HG02885 (cell line): ENCODE measurements at regions not wholly inside any gene's neighbourhood (a gene's known extent, or its start where the extent isn't known, plus 50 kb on each side); places are given as distances from the start of the nearest gene placed in this dataset.

Experiments used
- ATAC-seq: cut with Tn5 transposase; IDR thresholded peaks from one replicate; pipeline ENCODE4 v1.9.1; 2021; ENCODE audit warnings: mild to moderate bottlenecking; ENCODE audit not compliant: unreplicated experiment, poor library complexity

- no peak for ATAC-seq
Measured at GRCh38 chr12:87796961-87797516, 232.2 kb downstream of the C12orf50 start.

DNA sequence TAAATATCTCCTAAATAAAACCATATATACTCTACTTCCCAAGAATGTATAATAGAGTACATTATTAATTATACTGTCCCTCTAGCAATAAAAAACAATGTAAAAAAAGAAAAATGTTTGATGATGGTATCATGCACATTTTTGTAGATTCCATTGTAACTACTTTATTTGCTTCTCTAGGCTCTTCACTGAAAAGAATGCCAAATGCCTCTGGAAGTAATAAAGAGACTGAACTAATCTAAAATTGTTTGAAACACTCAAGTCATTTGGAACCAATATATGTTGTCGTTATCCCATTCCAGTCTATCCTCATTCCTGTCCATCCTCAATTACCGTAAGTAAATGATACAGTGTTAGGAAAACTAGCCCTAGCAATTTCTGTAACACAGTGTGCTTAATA is 233.6 kb downstream of the C12orf50 start:
- no peak for ATAC-seq

GRCh38 chr12:87794854-87795253 is 234.3 kb downstream of the C12orf50 start:
- ATAC-seq, result no peak

GRCh38 chr12:87793131-87793530 is 236.1 kb downstream of the C12orf50 start:
- ATAC-seq, result no peak

DNA sequence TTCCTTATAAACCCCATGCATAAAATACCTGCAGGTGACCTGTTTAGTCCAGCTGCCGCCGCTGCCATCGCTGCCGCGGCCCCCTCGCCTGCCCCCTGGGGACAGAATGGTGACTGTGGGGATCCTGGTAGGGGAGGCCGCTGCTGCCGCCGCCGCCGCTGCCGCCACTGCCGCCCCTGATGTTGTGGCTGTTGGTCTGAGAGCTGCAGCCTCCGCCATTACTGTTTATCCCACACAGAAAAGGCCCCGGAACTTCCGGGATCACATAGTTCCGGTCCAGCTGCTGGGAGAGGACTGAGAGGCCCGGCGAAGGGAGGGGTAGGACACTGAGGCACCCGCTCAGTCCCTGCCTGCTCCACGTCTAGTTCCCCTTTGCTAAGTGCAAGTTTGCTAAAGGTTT is 244.9 kb downstream of the C12orf50 start:
- ATAC-seq, result no peak

DNA sequence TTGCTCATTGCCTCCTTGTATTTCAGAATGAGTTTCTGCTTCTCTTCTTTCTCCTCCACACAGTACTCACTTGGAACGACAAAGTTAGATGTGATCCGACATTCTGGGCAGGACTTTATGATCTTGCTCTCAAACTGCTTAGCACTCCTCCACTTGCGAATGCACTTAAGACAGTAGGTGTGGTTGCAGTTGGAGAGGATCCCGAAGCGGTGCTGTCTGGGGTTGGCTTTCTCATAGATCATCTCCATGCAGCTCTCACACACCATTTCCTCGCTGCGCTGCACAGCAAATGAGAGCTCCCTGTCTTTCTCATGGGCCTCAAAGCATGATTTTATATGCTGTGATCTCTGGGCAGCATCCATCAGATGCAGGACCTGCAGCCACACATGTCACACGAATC is 245.7 kb downstream of the C12orf50 start:
- no peak for ATAC-seq

GRCh38 chr12:87782838-87783237 is 246.4 kb downstream of the C12orf50 start:
- ATAC-seq, result no peak

DNA sequence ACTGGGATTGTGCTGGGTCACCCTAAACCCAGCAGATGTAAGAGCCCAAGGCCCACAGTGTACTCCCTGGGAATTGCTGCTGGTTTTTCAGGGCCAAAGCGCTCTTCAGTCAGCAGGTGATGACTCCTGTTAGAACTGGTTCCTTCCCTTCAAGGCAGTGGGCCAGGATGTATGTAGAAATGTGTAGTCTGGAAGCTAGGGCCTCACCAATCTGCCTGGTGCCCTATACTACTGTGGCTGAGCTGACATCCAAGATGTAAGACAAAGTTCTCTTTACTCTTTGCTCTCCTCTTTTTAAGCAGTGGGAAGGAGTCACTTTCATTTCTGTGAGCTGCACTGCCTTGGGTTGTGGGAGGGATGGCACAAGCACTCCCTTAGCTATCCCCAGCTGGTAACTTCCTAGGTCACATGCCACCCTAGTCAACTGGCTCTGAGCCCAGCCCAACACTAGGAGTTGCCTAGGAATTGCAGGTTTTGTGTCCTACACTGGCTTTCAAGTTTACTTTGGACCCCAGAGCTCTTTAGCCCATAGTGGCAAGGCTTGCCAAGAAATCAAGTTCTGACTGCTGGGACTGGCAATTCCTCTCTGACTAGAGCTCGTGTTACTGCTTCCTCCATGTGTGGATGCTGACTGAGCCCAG is 249.2 kb downstream of the C12orf50 start:
- ATAC-seq, result no peak

DNA sequence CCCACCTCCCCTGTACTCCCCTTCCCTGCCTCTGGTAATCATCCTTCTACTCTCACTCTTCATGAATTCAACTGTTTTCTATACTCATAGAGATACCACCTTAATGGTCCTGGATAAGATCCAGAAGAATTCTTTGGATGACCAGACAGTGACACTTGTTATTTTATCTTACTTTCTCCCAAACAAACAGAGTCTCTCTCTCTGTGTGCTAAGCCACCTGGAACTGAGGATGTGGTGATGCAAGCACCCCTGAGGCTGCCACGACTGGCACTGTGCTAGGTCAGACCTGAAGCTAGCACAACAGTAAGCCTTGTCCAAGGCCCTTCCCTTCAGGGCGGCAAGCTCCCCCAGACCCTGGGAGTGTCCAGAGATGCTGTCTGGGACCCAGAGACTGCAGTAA is 250.2 kb downstream of the C12orf50 start:
- ATAC-seq, result no peak

DNA sequence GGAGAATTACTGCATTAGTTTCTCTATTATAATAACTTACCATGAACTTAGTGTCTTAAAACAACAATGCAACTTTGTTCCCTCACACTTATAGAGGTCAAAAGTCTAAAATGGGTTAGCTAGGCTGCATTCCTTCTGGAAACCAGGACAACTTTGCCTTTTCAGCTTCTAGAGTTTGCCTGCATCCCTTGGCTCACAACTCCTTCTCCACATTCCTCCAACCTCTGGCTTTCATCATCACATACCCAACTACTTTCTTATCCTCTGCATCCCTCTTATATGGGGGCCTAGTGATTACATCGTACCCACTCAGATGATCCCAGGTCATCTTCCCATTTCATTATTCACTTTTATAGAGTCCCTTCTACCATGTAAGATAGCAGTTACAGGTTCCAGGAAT is 251.1 kb downstream of the C12orf50 start:
- no peak for ATAC-seq

DNA sequence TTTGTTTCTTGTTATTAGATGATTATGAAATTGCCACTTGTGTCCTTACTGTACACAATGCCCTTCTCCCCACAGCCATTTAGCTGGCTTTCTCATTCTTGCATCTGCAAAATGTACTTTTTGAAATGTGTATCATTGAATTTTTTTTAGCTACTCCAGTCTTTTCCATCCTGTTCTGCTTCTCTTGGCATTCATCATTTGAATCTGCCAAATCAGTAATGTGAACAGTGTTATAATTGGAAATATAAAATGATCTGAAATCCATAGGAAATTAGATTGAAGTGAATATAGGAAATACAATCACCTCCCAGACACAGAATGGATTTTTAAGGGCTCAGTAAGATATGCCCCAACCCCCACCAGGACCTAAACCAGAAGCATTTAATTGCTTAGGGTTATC is 253.4 kb downstream of the C12orf50 start:
- no peak for ATAC-seq

- ATAC-seq, result no peak
Measured at GRCh38 chr12:87775051-87775450, 254.2 kb downstream of the C12orf50 start.

GRCh38 chr12:87772401-87772800 is 256.8 kb downstream of the C12orf50 start:
- no peak for ATAC-seq

- no peak for ATAC-seq
Measured at GRCh38 chr12:87768501-87769287, 260.5 kb downstream of the C12orf50 start.

- ATAC-seq, result no peak
Measured at GRCh38 chr12:87766044-87766443, 263.2 kb downstream of the C12orf50 start.

- ATAC-seq, result no peak
Measured at GRCh38 chr12:87760943-87761342, 268.3 kb downstream of the C12orf50 start.

GRCh38 chr12:87758271-87758670 is 270.9 kb downstream of the C12orf50 start:
- no peak for ATAC-seq

GRCh38 chr12:87756721-87757120 is 272.5 kb downstream of the C12orf50 start:
- ATAC-seq, result no peak

GRCh38 chr12:87756111-87756510 is 273.1 kb downstream of the C12orf50 start:
- no peak for ATAC-seq

- ATAC-seq, result no peak
Measured at GRCh38 chr12:87728931-87729593, 300.1 kb downstream of the C12orf50 start.

DNA sequence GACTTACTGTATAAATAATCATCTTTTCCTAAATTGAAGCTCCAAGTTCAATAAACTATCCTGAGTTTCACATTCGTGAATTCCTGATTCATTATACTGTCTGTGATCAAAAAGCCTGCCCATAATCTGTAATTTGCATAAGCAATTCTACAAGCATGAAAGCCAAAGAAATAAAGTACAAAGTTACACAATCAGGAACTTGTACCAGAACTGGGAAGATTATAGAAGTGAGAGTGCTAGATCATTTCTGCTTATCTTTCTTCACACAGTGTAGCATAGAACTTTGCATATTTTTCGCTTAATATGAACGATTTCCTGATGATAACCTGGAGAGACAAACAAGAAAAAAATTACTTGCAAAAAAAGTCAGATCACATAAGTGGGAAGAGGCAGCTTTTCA is 308.2 kb downstream of the C12orf50 start:
- ATAC-seq, result no peak
